ENCODE measurements at regions not wholly inside any gene's neighbourhood (a gene's known extent, or its start where the extent isn't known, plus 50 kb on each side); places are given as distances from the start of the nearest gene placed in this dataset.

- ChIA-PET POLR2A (no interaction called here), CTCF (no interaction called here)
- Histone ChIP-seq H3K36me3 (ENCODE audit: control insufficient read depth in 2 of 2, insufficient read depth in 1 of 2, low read length in 2 of 2) (no peaks in the 10 kb centered on the region), H3K27ac (ENCODE audit: extremely low read depth, low read depth, low read length) (no peak overlapping the region), H3K4me3 (ENCODE audit: low read depth, low read length) (no peak overlapping the region), H3K4me1 (ENCODE audit: control insufficient read depth, insufficient read depth, low read length) (no peaks in the 10 kb centered on the region), H3K9me3 (ENCODE audit: control insufficient read depth, insufficient read depth, low read depth, low read length) (no peaks in the 10 kb centered on the region)
- TF ChIP-seq ZNF175 (tag by site-specific recombination; IDR thresholded peaks at IDR 0.05), result no peak
- no peak for TF ChIP-seq ZNF571 (tag by site-specific recombination; IDR thresholded peaks at IDR 0.05)
- TF ChIP-seq, protein P1, sequence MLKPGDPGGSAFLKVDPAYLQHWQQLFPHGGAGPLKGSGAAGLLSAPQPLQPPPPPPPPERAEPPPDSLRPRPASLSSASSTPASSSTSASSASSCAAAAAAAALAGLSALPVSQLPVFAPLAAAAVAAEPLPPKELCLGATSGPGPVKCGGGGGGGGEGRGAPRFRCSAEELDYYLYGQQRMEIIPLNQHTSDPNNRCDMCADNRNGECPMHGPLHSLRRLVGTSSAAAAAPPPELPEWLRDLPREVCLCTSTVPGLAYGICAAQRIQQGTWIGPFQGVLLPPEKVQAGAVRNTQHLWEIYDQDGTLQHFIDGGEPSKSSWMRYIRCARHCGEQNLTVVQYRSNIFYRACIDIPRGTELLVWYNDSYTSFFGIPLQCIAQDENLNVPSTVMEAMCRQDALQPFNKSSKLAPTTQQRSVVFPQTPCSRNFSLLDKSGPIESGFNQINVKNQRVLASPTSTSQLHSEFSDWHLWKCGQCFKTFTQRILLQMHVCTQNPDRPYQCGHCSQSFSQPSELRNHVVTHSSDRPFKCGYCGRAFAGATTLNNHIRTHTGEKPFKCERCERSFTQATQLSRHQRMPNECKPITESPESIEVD (tag by site-specific recombination; IDR thresholded peaks at IDR 0.05), result no peak
- TF ChIP-seq, protein P2, sequence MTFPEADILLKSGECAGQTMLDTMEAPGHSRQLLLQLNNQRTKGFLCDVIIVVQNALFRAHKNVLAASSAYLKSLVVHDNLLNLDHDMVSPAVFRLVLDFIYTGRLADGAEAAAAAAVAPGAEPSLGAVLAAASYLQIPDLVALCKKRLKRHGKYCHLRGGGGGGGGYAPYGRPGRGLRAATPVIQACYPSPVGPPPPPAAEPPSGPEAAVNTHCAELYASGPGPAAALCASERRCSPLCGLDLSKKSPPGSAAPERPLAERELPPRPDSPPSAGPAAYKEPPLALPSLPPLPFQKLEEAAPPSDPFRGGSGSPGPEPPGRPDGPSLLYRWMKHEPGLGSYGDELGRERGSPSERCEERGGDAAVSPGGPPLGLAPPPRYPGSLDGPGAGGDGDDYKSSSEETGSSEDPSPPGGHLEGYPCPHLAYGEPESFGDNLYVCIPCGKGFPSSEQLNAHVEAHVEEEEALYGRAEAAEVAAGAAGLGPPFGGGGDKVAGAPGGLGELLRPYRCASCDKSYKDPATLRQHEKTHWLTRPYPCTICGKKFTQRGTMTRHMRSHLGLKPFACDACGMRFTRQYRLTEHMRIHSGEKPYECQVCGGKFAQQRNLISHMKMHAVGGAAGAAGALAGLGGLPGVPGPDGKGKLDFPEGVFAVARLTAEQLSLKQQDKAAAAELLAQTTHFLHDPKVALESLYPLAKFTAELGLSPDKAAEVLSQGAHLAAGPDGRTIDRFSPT (tag by site-specific recombination; IDR thresholded peaks at IDR 0.05), result no peak
- TF ChIP-seq ZBTB1 (tag by site-specific recombination; IDR thresholded peaks at IDR 0.05), result no peak
- TF ChIP-seq ZNF837 (tag by site-specific recombination; IDR thresholded peaks at IDR 0.05), result no peak
- TF ChIP-seq ZNF114 (tag by site-specific recombination; IDR thresholded peaks at IDR 0.05), result no peak
- TF ChIP-seq, protein P3, sequence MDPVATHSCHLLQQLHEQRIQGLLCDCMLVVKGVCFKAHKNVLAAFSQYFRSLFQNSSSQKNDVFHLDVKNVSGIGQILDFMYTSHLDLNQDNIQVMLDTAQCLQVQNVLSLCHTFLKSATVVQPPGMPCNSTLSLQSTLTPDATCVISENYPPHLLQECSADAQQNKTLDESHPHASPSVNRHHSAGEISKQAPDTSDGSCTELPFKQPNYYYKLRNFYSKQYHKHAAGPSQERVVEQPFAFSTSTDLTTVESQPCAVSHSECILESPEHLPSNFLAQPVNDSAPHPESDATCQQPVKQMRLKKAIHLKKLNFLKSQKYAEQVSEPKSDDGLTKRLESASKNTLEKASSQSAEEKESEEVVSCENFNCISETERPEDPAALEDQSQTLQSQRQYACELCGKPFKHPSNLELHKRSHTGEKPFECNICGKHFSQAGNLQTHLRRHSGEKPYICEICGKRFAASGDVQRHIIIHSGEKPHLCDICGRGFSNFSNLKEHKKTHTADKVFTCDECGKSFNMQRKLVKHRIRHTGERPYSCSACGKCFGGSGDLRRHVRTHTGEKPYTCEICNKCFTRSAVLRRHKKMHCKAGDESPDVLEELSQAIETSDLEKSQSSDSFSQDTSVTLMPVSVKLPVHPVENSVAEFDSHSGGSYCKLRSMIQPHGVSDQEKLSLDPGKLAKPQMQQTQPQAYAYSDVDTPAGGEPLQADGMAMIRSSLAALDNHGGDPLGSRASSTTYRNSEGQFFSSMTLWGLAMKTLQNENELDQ (tag by site-specific recombination; IDR thresholded peaks at IDR 0.05; ENCODE audit: low read depth), result no peak
- no peak for TF ChIP-seq ZIC2 (tag by site-specific recombination; IDR thresholded peaks at IDR 0.05)
- no peak for TF ChIP-seq ZNF624 (tag by site-specific recombination; IDR thresholded peaks at IDR 0.05)
- TF ChIP-seq ZNF350 (tag by site-specific recombination; IDR thresholded peaks at IDR 0.05), result no peak
- TF ChIP-seq ZNF211 (tag by site-specific recombination; IDR thresholded peaks at IDR 0.05; ENCODE audit: low read depth), result no peak
- TF ChIP-seq CTCF (tag by site-specific recombination; IDR thresholded peaks at IDR 0.05), result no peak
- TF ChIP-seq ZNF433 (tag by site-specific recombination; IDR thresholded peaks at IDR 0.05; ENCODE audit: low read depth), result no peak
- no peak for TF ChIP-seq ZNF354C (tag by site-specific recombination; IDR thresholded peaks at IDR 0.05; ENCODE audit: borderline replicate concordance, low read depth)
- TF ChIP-seq, protein P4, sequence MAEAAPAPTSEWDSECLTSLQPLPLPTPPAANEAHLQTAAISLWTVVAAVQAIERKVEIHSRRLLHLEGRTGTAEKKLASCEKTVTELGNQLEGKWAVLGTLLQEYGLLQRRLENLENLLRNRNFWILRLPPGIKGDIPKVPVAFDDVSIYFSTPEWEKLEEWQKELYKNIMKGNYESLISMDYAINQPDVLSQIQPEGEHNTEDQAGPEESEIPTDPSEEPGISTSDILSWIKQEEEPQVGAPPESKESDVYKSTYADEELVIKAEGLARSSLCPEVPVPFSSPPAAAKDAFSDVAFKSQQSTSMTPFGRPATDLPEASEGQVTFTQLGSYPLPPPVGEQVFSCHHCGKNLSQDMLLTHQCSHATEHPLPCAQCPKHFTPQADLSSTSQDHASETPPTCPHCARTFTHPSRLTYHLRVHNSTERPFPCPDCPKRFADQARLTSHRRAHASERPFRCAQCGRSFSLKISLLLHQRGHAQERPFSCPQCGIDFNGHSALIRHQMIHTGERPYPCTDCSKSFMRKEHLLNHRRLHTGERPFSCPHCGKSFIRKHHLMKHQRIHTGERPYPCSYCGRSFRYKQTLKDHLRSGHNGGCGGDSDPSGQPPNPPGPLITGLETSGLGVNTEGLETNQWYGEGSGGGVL (tag by site-specific recombination; IDR thresholded peaks at IDR 0.05), result no peak
- no peak for TF ChIP-seq SCRT1 (tag by site-specific recombination; IDR thresholded peaks at IDR 0.05; ENCODE audit: borderline replicate concordance)
- no peak for TF ChIP-seq ZNF26 (tag by site-specific recombination; IDR thresholded peaks at IDR 0.05)
Observed at GRCh38 chr5:136501133-136501532, 135.8 kb upstream of the TRPC7 start.

Data from HEK293 (cell line).